Epithelial cell of esophagus (primary cell): ENCODE measurements at regions not wholly inside any gene's neighbourhood (a gene's known extent, or its start where the extent isn't known, plus 50 kb on each side); places are given as distances from the start of the nearest gene placed in this dataset.
A peak's percentile ranks its signal among the peaks of the same experiment; 100 is the strongest.

Experiments used
- DNase-seq: peaks from one replicate; pipeline ENCODE4 v3.0.0; 2010; ENCODE audit warnings: low read depth
- H3K4me3 ChIP-seq: 2 replicates; pipeline ENCODE4 v1.5.1; 2011; ENCODE audit warnings: mild to moderate bottlenecking, low read length, control low read depth
- CTCF ChIP-seq: IDR thresholded peaks from 2 replicates; pipeline ENCODE4 v1.5.1; 2011; ENCODE audit warnings: low read depth, mild to moderate bottlenecking, low read length, control low read depth, inconsistent platforms; ENCODE audit not compliant: insufficient read depth; ENCODE audit errors: missing control alignments

GRCh38 chr6:87939776-87940175 lies 107.9 kb upstream of the SPACA1 start:
- H3K4me3 ChIP-seq, result no peak overlapping the region
- no peak for DNase-seq
- TF ChIP-seq CTCF, result no peak

GRCh38 chr6:87938287-87938686 lies 109.4 kb upstream of the SPACA1 start:
- no peak for DNase-seq
- TF ChIP-seq CTCF, result no peak
- no peak overlapping the region for H3K4me3 ChIP-seq

- no peak for DNase-seq
- no peak overlapping the region for H3K4me3 ChIP-seq
- no peak for TF ChIP-seq CTCF
Observed at GRCh38 chr6:87936065-87936464, 111.6 kb upstream of the SPACA1 start.

- no peak overlapping the region for H3K4me3 ChIP-seq
- DNase-seq, result no peak
- no peak for TF ChIP-seq CTCF
Observed at GRCh38 chr6:87935196-87935595, 112.4 kb upstream of the SPACA1 start.

GRCh38 chr6:87932361-87932760 lies 115.3 kb upstream of the SPACA1 start:
- no peak for DNase-seq
- TF ChIP-seq CTCF, result no peak

GRCh38 chr6:87929843-87930288 lies 117.8 kb upstream of the SPACA1 start:
- peak; percentile 84 for DNase-seq
- TF ChIP-seq CTCF, result peak; percentile 99
- H3K4me3 ChIP-seq, result no peak overlapping the region

More at GRCh38 chr6:87932361-87932760, 115.3 kb upstream of the SPACA1 start:
- H3K4me3 ChIP-seq, result no peak overlapping the region

GRCh38 chr6:87926687-87927086 lies 121.0 kb upstream of the SPACA1 start:
- TF ChIP-seq CTCF, result no peak
- DNase-seq, result peak; percentile 17
- no peak overlapping the region for H3K4me3 ChIP-seq
